ENCODE measurements at regions not wholly inside any gene's neighbourhood (a gene's known extent, or its start where the extent isn't known, plus 50 kb on each side); places are given as distances from the start of the nearest gene placed in this dataset.

GRCh38 chr14:30444451-30444850, 114.5 kb upstream of the G2E3 start:
- Histone ChIP-seq H3K4me3 (no peak overlapping the region), H3K9me3 (no peaks in the 10 kb centered on the region), H3K27me3 (no peaks in the 10 kb centered on the region), H3K27ac (no peak overlapping the region), H3K36me3 (no peaks in the 10 kb centered on the region), H3K4me1 (no peaks in the 10 kb centered on the region)
- TF ChIP-seq EP300 (IDR thresholded peaks at IDR 0.05) (no peak), POLR2AphosphoS5 (IDR thresholded peaks at IDR 0.05) (no peak), POLR2A (IDR thresholded peaks at IDR 0.05) (no peak)
- ATAC-seq (ENCODE audit: low FRiP score in 2 of 2) (no peak), DNase-seq (no peak)
- WGBS, 2 donors, result 55 to 56% methylated on average over 1 of the region's 1 CpG

- Histone ChIP-seq H3K27ac (no peak overlapping the region), H3K4me1 (no peaks in the 10 kb centered on the region), H3K27me3 (no peaks in the 10 kb centered on the region), H3K36me3 (no peaks in the 10 kb centered on the region), H3K4me3 (no peak overlapping the region), H3K9me3 (no peaks in the 10 kb centered on the region)
- TF ChIP-seq EP300 (IDR thresholded peaks at IDR 0.05) (no peak), CTCF (IDR thresholded peaks at IDR 0.05) (no peak), POLR2A (IDR thresholded peaks at IDR 0.05) (no peak), POLR2AphosphoS5 (IDR thresholded peaks at IDR 0.05) (no peak)
- no peak for ATAC-seq (ENCODE audit: low FRiP score in 2 of 2)
- 51 to 66% methylated on average over 6 of the region's 6 CpGs for WGBS, 2 donors
- no peak for DNase-seq
Measured at GRCh38 chr14:30445011-30445793, 113.8 kb upstream of the G2E3 start.

- H3K27ac ChIP-seq, result no peak overlapping the region
- H3K4me1 ChIP-seq, result no peaks in the 10 kb centered on the region
- WGBS, 2 donors, result 83 to 90% methylated on average over 6 of the region's 6 CpGs
- no peaks in the 10 kb centered on the region for H3K9me3 ChIP-seq
- DNase-seq (no peak), ATAC-seq (ENCODE audit: low FRiP score in 2 of 2) (no peak)
- H3K36me3 ChIP-seq, result no peaks in the 10 kb centered on the region
- TF ChIP-seq CTCF (IDR thresholded peaks at IDR 0.05) (no peak), EP300 (IDR thresholded peaks at IDR 0.05) (no peak), POLR2AphosphoS5 (IDR thresholded peaks at IDR 0.05) (no peak), POLR2A (IDR thresholded peaks at IDR 0.05) (no peak)
- H3K4me3 ChIP-seq, result no peak overlapping the region
- no peaks in the 10 kb centered on the region for H3K27me3 ChIP-seq
Measured at GRCh38 chr14:30445852-30446251, 113.1 kb upstream of the G2E3 start.

- ATAC-seq (ENCODE audit: low FRiP score in 2 of 2), result no peak
- no peaks in the 10 kb centered on the region for H3K36me3 ChIP-seq
- no peak for DNase-seq
- H3K4me3 ChIP-seq, result no peak overlapping the region
- no peaks in the 10 kb centered on the region for H3K4me1 ChIP-seq
- H3K27ac ChIP-seq, result no peak overlapping the region
- no peaks in the 10 kb centered on the region for H3K9me3 ChIP-seq
- no peak for TF ChIP-seq EP300 (IDR thresholded peaks at IDR 0.05)
- H3K27me3 ChIP-seq, result no peaks in the 10 kb centered on the region
- WGBS, 2 donors, result 77 to 79% methylated on average over 8 of the region's 8 CpGs
Measured at GRCh38 chr14:30450631-30451545, 108.1 kb upstream of the G2E3 start.

- Histone ChIP-seq H3K27me3 (no peaks in the 10 kb centered on the region), H3K36me3 (no peaks in the 10 kb centered on the region), H3K9me3 (no peaks in the 10 kb centered on the region), H3K4me1 (no peaks in the 10 kb centered on the region), H3K27ac (no peak overlapping the region), H3K4me3 (no peak overlapping the region)
- 81 to 91% methylated on average over 2 of the region's 2 CpGs for WGBS, 2 donors
- DNase-seq (no peak), ATAC-seq (ENCODE audit: low FRiP score in 2 of 2) (no peak)
- TF ChIP-seq POLR2A (IDR thresholded peaks at IDR 0.05), result no peak
- no peak for TF ChIP-seq POLR2AphosphoS5 (IDR thresholded peaks at IDR 0.05)
- TF ChIP-seq CTCF (IDR thresholded peaks at IDR 0.05), result no peak
- TF ChIP-seq EP300 (IDR thresholded peaks at IDR 0.05), result no peak
Measured at GRCh38 chr14:30456296-30456695, 102.7 kb upstream of the G2E3 start.

All from upper lobe of left lung (tissue), 6 donors.